Stimulated activated CD4-positive, alpha-beta T cell treated with anti-CD3 and anti-CD28 coated beads, Interleukin-4, amount 100 ng/mL, for 24 hours (primary cell): ENCODE measurements at regions not wholly inside any gene's neighbourhood (a gene's known extent, or its start where the extent isn't known, plus 50 kb on each side); places are given as distances from the start of the nearest gene placed in this dataset.
"Not testable (repeated sequence)": the region's sequence is repeated elsewhere in the genome, so short reads cannot be mapped to it uniquely, and the experiment has no call there.

Experiments used
- DNase-seq: peaks from one replicate; pipeline ENCODE4 v3.0.0-alpha.2; 2020

GRCh38 chr6:26235302-26235670, 129.7 kb upstream of the BTN3A2 start:
- DNase-seq: no peak

GRCh38 chr6:26239415-26239814, 125.6 kb upstream of the BTN3A2 start:
- not testable (repeated sequence) for DNase-seq

- peak; percentile 66 for DNase-seq
These were observed 124.6 kb upstream of the BTN3A2 start for GRCh38 chr6:26240157-26241032.

- peak; percentile 49 for DNase-seq
These were observed 123.7 kb upstream of the BTN3A2 start for GRCh38 chr6:26241033-26241895.

DNA sequence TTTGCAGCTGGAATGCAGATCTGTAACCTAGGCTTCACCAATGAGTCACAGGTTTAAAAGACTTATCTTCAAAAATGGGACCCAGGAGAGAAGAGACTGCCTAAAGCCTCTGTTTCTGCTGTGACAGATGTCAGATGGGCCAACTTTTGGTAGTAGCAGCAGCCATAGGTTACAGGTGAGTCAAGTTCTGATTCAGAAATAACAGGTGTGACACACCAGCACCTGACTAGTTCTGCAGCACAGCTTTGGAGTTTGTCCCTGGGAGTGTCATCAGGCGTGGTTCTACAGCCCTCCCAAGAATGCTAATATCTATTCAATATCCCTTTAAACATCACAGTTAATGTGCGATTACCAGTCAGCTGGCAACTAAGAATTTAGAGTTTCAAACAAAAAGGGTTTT, 121.9 kb upstream of the BTN3A2 start:
- DNase-seq: no peak

DNA sequence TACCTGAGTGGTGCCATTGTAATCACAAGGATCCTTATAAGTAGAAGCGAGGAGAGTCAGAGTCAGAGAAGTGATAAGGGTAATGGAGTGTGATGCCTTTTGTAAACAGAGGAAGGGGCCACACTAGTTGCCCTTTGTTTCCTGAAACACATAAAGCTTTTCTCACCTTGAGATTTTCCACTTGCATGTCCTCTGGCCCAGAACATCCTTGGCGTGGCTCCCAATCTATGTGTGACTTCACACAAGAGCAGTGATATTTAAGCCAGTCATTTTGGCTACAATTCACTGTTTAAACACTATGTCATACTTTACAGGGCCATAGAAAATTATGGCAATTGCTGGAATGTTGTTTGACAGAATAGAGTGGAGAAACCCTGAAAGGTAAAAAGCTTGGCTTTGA, 121.2 kb upstream of the BTN3A2 start:
- no peak for DNase-seq

DNA sequence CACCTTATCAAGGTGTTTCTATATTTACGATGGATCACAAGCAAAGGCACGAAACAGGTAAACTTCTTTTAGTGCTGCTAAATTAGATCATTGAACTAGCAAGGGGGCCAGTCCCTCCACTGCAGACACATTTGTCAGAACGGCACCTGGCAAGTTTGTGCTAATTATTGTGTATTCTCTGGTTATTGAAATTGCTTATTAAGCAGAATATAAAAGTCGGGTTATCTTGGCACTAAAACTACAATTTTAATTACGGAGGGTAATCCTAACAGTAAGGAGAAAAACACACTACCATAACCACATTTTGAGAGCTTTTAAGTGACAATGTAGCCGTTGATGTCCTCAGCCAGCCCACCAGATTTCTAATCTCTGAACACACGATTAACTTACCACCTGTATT, 118.9 kb upstream of the BTN3A2 start:
- no peak for DNase-seq

GRCh38 chr6:26246553-26246952, 118.4 kb upstream of the BTN3A2 start:
- no peak for DNase-seq

DNA sequence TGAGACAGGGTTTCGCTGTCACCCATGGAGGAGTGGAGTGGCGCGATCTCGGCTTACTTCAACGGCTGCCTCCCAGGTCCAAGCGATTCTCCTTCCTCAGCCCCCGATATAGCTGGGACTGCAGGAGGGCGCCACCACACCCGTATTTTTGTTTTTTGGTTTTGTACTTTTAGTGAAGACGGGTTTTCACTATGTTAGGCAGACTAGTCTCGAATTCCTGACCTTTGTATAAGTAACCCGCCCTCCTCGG, 115.4 kb upstream of the BTN3A2 start:
- DNase-seq: no peak

DNA sequence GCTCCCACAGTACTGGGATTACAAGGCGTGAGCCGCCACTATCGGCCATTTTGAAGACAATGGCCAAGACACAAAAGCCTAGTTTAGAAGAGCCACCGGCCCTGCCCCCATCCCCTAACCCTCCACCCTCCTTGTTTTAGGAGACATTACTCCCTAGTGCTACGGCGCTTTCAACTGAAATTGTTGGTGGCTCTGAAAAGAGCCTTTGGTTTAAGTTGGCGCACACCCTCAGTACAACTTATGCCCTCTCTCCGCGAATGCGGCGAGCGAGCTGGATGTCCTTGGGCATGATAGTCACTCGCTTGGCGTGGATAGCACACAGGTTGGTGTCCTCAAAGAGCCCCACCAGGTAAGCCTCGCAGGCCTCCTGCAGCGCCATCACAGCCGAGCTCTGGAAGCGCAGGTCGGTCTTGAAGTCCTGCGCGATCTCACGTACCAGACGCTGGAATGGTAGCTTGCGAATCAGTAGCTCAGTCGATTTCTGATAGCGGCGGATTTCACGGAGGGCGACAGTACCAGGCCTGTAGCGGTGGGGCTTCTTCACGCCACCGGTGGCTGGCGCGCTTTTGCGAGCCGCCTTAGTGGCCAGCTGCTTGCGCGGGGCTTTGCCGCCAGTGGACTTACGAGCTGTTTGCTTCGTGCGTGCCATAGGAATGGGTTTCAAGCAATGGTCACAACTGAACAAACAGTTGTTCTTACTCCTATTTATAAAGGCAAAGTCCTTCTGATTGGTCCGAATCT, 114.9 kb upstream of the BTN3A2 start:
- DNase-seq: peak; percentile 63

- DNase-seq: peak; percentile 42
These were observed 114.3 kb upstream of the BTN3A2 start for GRCh38 chr6:26250698-26251044.

DNA sequence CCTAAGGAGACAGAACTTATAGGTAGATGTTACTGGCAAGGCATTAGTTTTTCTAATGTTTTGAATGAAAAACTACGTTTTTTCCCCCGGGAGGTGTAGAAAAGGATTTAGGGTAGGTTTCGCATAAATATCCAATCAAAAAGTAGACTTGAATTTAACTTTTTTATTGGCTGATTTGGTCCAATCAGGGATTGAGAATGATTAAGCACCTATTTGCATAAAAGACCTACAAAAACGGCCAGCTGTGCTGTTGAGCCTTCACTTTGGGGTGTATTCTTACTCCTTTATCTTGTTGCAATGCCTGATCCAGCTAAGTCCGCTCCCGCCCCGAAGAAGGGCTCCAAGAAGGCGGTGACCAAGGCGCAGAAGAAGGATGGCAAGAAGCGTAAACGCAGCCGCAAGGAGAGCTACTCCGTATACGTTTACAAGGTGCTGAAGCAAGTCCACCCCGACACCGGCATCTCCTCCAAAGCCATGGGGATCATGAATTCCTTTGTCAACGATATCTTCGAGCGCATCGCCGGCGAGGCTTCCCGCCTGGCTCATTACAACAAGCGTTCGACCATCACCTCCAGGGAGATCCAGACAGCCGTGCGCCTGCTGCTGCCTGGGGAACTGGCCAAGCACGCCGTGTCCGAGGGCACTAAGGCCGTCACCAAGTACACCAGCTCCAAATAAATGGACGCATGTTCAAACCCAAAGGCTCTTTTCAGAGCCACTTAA, 113.5 kb upstream of the BTN3A2 start:
- DNase-seq: peak; percentile 51

DNA sequence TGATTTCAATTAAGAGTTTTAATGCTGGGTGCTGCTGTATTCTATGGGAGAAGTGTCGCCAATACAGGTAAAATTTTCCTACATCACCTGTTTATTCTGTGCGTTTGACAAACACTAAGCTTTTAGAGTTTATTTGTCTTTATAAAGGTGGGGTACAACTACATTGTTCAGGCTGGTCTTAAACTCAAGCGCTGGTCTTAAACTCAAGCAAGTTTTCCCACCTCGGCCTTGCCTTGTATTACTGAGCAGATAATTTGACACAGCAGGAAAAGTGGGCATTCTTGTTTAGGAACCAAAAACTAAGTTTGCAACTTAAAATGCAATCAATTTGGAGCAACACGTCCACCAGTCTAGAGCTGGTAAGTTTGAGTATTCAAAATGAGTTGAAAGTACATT, 112.9 kb upstream of the BTN3A2 start:
- no peak for DNase-seq

DNA sequence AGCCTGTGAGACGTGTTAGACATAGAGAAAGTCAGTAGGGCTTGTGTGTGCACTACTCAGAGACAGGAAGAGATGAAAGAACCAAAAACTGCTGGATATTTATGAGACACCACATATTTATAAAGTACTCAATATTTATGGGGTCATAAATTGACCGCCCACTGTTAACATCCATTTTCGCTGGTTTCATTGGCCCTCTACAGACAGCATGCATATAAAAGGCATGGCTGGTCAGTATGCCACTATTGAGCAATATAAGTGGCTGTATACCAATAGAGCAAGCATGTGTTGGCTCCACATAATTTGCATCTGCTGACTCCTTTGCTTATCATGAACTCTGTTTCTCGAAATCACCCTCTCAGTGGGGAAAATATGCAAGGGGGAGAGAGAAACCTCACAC, 110.3 kb upstream of the BTN3A2 start:
- DNase-seq: no peak

GRCh38 chr6:26257272-26257671, 107.7 kb upstream of the BTN3A2 start:
- DNase-seq: no peak

- no peak for DNase-seq
These were observed 106.6 kb upstream of the BTN3A2 start for GRCh38 chr6:26258212-26258977.

DNA sequence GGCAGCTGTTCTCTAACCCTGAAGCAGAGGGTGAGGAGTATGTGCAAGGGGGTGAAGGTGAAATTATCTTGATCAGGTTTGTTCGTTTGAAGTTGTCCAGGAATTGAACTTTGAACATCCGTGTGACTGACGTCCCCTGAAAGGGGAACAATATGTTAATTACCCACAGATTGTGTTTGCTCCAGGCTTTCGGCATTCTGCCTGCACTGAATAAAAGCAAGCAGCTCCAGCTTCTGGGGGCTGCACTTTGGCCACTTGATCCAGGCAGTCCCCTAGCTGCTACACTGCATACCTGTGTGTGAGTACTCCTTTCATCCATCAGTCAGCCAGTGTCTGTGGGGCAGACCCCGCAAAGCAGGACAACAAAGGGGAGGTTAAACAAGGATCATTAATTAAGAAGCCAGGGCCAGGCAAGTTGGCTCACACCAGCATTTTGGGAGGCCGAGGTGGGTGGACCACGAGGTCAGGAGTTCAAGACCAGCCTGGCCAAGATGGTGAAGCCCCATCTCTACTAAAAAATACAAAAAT, 104.8 kb upstream of the BTN3A2 start:
- DNase-seq: no peak

GRCh38 chr6:26260725-26261490, 104.1 kb upstream of the BTN3A2 start:
- no peak for DNase-seq

GRCh38 chr6:26264547-26264946, 100.5 kb upstream of the BTN3A2 start:
- DNase-seq: no peak

GRCh38 chr6:26267083-26267589, 97.9 kb upstream of the BTN3A2 start:
- DNase-seq: no peak
